T-helper 1 cell treated with Interleukin-12 subunit alpha and Interleukin-12 subunit beta and Interleukin-4 antibody, amounts not matched to agents 30 ng/mL and 1 ng/mL, for 36 hours (primary cell): ENCODE measurements at regions not wholly inside any gene's neighbourhood (a gene's known extent, or its start where the extent isn't known, plus 50 kb on each side); places are given as distances from the start of the nearest gene placed in this dataset.

ENCODE experiments used
- intact Hi-C: fragments of 100-400 bp; cut with micrococcal nuclease; formaldehyde crosslinking; loops from one replicate; pipeline ENCODE4 v1.15.1; 2024

GRCh38 chr3:67286586-67286985 is 288.5 kb downstream of the KBTBD8 start:
- intact Hi-C loops, result no loop called here

GRCh38 chr3:67288466-67289106 is 290.5 kb downstream of the KBTBD8 start:
- intact Hi-C loops, result no loop called here

GRCh38 chr3:67289626-67290025 is 291.5 kb downstream of the KBTBD8 start:
- intact Hi-C loops, result no loop called here

- intact Hi-C loops, result no loop called here
These were observed 292.3 kb downstream of the KBTBD8 start for GRCh38 chr3:67290438-67290837.

GRCh38 chr3:67291287-67292252 is 293.5 kb downstream of the KBTBD8 start:
- intact Hi-C loops, result no loop called here

GRCh38 chr3:67292356-67293121 is 294.4 kb downstream of the KBTBD8 start:
- intact Hi-C loops, result no loop called here

GRCh38 chr3:67294341-67294740 is 296.2 kb downstream of the KBTBD8 start:
- intact Hi-C loops, result no loop called here

GRCh38 chr3:67296039-67296892 is 298.2 kb downstream of the KBTBD8 start:
- intact Hi-C loops, result no loop called here

GRCh38 chr3:67297715-67298475 is 299.8 kb downstream of the KBTBD8 start:
- intact Hi-C loops, result no loop called here

GRCh38 chr3:67301556-67301955 is 303.4 kb downstream of the KBTBD8 start:
- intact Hi-C loops, result no loop called here

GRCh38 chr3:67302489-67302888 is 304.4 kb downstream of the KBTBD8 start:
- intact Hi-C loops, result no loop called here

- intact Hi-C loops, result no loop called here
These were observed 307.1 kb downstream of the KBTBD8 start for GRCh38 chr3:67305160-67305559.

- intact Hi-C loops, result no loop called here
These were observed 307.8 kb downstream of the KBTBD8 start for GRCh38 chr3:67305922-67306321.

GRCh38 chr3:67311440-67311839 is 313.3 kb downstream of the KBTBD8 start:
- intact Hi-C loops, result no loop called here

GRCh38 chr3:67312155-67312554 is 314.0 kb downstream of the KBTBD8 start:
- intact Hi-C loops, result no loop called here

- intact Hi-C loops, result no loop called here
These were observed 320.1 kb downstream of the KBTBD8 start for GRCh38 chr3:67318162-67318561.

- intact Hi-C loops, result no loop called here
These were observed 326.4 kb downstream of the KBTBD8 start for GRCh38 chr3:67324554-67324953.
